Smooth muscle cell (in vitro differentiated cells): ENCODE measurements at regions not wholly inside any gene's neighbourhood (a gene's known extent, or its start where the extent isn't known, plus 50 kb on each side); places are given as distances from the start of the nearest gene placed in this dataset.

ENCODE experiments used
- DNase-seq: peaks from one replicate; lab custom pipeline; 2025; ENCODE audit not compliant: unreplicated experiment; lab: John Stamatoyannopoulos, UW
- H2AFZ ChIP-seq: fragments of 200-600 bp; sonication (generic); 2 replicates; pipeline ENCODE4 v1.6.0; 2016; ENCODE audit warnings: antibody characterized with exemption, low read depth, mild to moderate bottlenecking
- H3F3A ChIP-seq: fragments of 200-600 bp; sonication (generic); 2 replicates; pipeline ENCODE4 v1.6.0; 2017; ENCODE audit warnings: antibody characterized with exemption, low read depth
- H3K27ac ChIP-seq: fragments of 200-600 bp; sonication (generic); 2 replicates; pipeline ENCODE4 v1.5.1; 2016; ENCODE audit warnings: low read depth, mild to moderate bottlenecking
- H3K27me3 ChIP-seq: fragments of 200-600 bp; sonication (generic); 2 replicates; pipeline ENCODE4 v1.6.1; 2016; ENCODE audit warnings: low read depth, mild to moderate bottlenecking
- H3K36me3 ChIP-seq: fragments of 200-600 bp; sonication (generic); 2 replicates; pipeline ENCODE4 v1.5.1; 2016; ENCODE audit warnings: low read depth
- H3K4me1 ChIP-seq: fragments of 200-600 bp; sonication (generic); 2 replicates; pipeline ENCODE4 v1.5.1; 2016; ENCODE audit warnings: low read depth
- H3K4me2 ChIP-seq: fragments of 200-600 bp; sonication (generic); 2 replicates; pipeline ENCODE4 v1.6.0; 2016; ENCODE audit warnings: mild to moderate bottlenecking
- H3K4me3 ChIP-seq: fragments of 200-600 bp; sonication (generic); 2 replicates; pipeline ENCODE4 v1.5.1; 2016; ENCODE audit warnings: mild to moderate bottlenecking
- H3K79me2 ChIP-seq: fragments of 200-600 bp; sonication (generic); 2 replicates; pipeline ENCODE4 v1.6.0; 2016; ENCODE audit warnings: low read depth, mild to moderate bottlenecking
- H3K9ac ChIP-seq: fragments of 200-600 bp; sonication (generic); 2 replicates; pipeline ENCODE4 v1.6.0; 2016; ENCODE audit warnings: low read depth
- H3K9me3 ChIP-seq: fragments of 200-600 bp; sonication (generic); replicated peaks from 2 replicates; pipeline ENCODE4 v1.5.1; 2016; ENCODE audit warnings: low read depth
- H4K20me1 ChIP-seq: fragments of 200-600 bp; sonication (generic); 2 replicates; pipeline ENCODE4 v1.6.0; 2016; ENCODE audit warnings: low read depth
- CTCF ChIP-seq: fragments of 200-600 bp; sonication (generic); IDR thresholded peaks from 2 replicates; pipeline ENCODE4 v1.5.1; 2017; ENCODE audit warnings: borderline replicate concordance, mild to moderate bottlenecking, antibody characterized with exemption; ENCODE audit not compliant: insufficient read depth, poor library complexity, severe bottlenecking
- WGBS: methylation state at CpG from one replicate; pipeline ENCODE4 v1.1.7; 2016; ENCODE audit warnings: low lambda C conversion rate; 5-methylcytosine and 5-hydroxymethylcytosine counted together

GRCh38 chr2:106314444-106314843 is 120.3 kb upstream of the UXS1 start:
- H3K4me3 ChIP-seq, result no peak overlapping the region
- H4K20me1 ChIP-seq, result no peaks in the 10 kb centered on the region
- 80% methylated on average over 3 of the region's 3 CpGs for WGBS
- H3K79me2 ChIP-seq, result no peaks in the 10 kb centered on the region
- H3K9me3 ChIP-seq, result no peaks in the 10 kb centered on the region
- H2AFZ ChIP-seq, result no peak overlapping the region
- H3K27ac ChIP-seq, result no peak overlapping the region
- no peak for DNase-seq
- H3K4me2 ChIP-seq, result no peak overlapping the region
- no peaks in the 10 kb centered on the region for H3K4me1 ChIP-seq
- H3K36me3 ChIP-seq, result no peaks in the 10 kb centered on the region
- no peak for TF ChIP-seq CTCF
- no peaks in the 10 kb centered on the region for H3F3A ChIP-seq
- no peak overlapping the region for H3K9ac ChIP-seq
- H3K27me3 ChIP-seq, result no peaks in the 10 kb centered on the region

DNA sequence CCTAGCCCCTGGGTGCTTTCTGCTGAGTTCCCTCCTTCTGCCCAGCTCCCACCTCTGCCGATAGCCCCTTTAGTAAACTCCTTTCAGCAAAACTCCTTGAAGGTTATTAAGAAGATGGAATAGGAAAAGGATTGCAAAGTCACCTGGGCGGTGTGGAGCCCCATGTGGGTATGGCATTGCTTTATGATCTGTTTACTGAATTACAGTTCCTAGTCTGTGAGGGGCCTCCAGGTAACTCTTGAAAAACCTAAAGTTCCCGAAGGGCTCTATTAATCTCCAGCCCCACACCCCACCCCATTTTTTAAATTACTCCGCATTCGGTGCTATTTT is 116.9 kb upstream of the UXS1 start:
- Histone ChIP-seq H3K4me1 (no peaks in the 10 kb centered on the region), H4K20me1 (no peaks in the 10 kb centered on the region), H3K4me3 (no peak overlapping the region), H3K9ac (no peak overlapping the region), H3K27ac (no peak overlapping the region), H3F3A (no peaks in the 10 kb centered on the region), H3K27me3 (no peaks in the 10 kb centered on the region), H3K79me2 (no peaks in the 10 kb centered on the region), H3K36me3 (no peaks in the 10 kb centered on the region), H3K9me3 (no peaks in the 10 kb centered on the region), H3K4me2 (no peak overlapping the region), H2AFZ (no peak overlapping the region)
- WGBS, result 86% methylated on average over 5 of the region's 5 CpGs
- DNase-seq, result no peak
- TF ChIP-seq CTCF, result no peak

DNA sequence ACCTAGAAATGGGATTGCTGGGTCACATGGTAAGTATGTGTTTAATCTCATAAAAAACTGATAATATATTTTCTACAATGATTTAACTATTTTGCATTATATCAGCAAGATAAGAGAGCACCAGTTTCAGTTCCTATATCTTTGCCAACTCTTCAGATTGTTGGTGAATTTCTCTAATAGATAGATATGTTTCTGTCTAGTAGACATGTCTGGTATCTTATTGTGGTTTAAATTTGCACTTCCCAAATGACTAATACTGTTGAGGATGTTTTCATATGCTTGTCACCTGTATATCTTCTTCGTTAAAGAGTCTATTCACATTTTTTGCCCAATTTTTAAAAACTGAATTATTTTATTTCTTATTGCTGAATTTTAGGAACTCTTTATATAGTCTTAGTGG is 113.8 kb upstream of the UXS1 start:
- Histone ChIP-seq H3K4me1 (no peaks in the 10 kb centered on the region), H3K9me3 (no peaks in the 10 kb centered on the region), H3K4me3 (no peak overlapping the region), H3K27me3 (no peaks in the 10 kb centered on the region), H3K9ac (no peak overlapping the region), H4K20me1 (no peaks in the 10 kb centered on the region), H3K79me2 (no peaks in the 10 kb centered on the region), H3F3A (no peaks in the 10 kb centered on the region), H2AFZ (no peak overlapping the region), H3K4me2 (no peak overlapping the region), H3K27ac (no peak overlapping the region), H3K36me3 (no peaks in the 10 kb centered on the region)
- 72% methylated on average over 1 of the region's 1 CpG for WGBS
- DNase-seq, result no peak
- no peak for TF ChIP-seq CTCF

DNA sequence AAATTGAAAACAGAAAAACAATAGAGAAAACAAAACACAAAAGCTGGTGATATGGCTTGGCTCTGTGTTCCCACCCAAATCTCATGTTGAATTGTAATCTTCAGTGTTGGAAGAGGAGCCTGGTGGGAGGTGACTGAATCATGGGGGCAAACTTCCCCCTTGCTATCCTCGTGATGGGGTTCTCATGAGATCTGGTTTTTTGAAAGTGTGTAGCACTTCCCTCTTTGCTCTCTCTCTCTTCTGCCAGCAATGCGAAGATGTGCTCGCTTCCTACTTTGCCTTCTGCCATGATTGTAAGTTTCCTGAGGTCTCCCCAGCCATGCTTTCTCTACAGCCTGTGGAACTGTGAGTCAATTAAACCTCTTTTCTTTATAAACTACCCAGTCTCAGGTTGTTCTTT is 112.3 kb upstream of the UXS1 start:
- H3K27me3 ChIP-seq, result no peaks in the 10 kb centered on the region
- no peaks in the 10 kb centered on the region for H4K20me1 ChIP-seq
- H3K4me2 ChIP-seq, result no peak overlapping the region
- H3K79me2 ChIP-seq, result no peaks in the 10 kb centered on the region
- DNase-seq, result no peak
- no peak overlapping the region for H3K9ac ChIP-seq
- H3K4me1 ChIP-seq, result no peaks in the 10 kb centered on the region
- no peak overlapping the region for H2AFZ ChIP-seq
- no peak overlapping the region for H3K27ac ChIP-seq
- no peaks in the 10 kb centered on the region for H3F3A ChIP-seq
- TF ChIP-seq CTCF, result no peak
- H3K9me3 ChIP-seq, result no peaks in the 10 kb centered on the region
- H3K4me3 ChIP-seq, result no peak overlapping the region
- no peaks in the 10 kb centered on the region for H3K36me3 ChIP-seq
- WGBS, result 95% methylated on average over 3 of the region's 3 CpGs
